ENCODE measurements at regions not wholly inside any gene's neighbourhood (a gene's known extent, or its start where the extent isn't known, plus 50 kb on each side); places are given as distances from the start of the nearest gene placed in this dataset.

- no peak for DNase-seq (ENCODE audit: low spot score)
- no peak overlapping the region for H3K9ac ChIP-seq (ENCODE audit: low read depth, low read length, poor library complexity)
- H2BK5ac ChIP-seq (ENCODE audit: low read length) = no peak overlapping the region
- H2BK120ac ChIP-seq (ENCODE audit: low read depth, low read length) = no peak overlapping the region
- no peaks in the 10 kb centered on the region for H3K4me1 ChIP-seq (ENCODE audit: control insufficient read depth in 2 of 2, insufficient read depth in 1 of 2, low read depth in 1 of 2, low read length in 2 of 2)
- no peaks in the 10 kb centered on the region for H3K9me3 ChIP-seq (replicated peaks in 1 of 2; ENCODE audit: control insufficient read depth in 2 of 2, insufficient read depth in 1 of 2, low read depth in 1 of 2, low read length in 2 of 2)
- H3K14ac ChIP-seq (ENCODE audit: low read length) = no peak overlapping the region
- H3K23ac ChIP-seq (ENCODE audit: low read depth, low read length, poor library complexity) = no peak overlapping the region
- no peak overlapping the region for H3K18ac ChIP-seq (ENCODE audit: low read length)
- H3K27me3 ChIP-seq (ENCODE audit: control insufficient read depth in 3 of 3, insufficient read depth in 3 of 3, low read depth in 1 of 3, low read length in 3 of 3) = no peaks in the 10 kb centered on the region
- no peak overlapping the region for H2BK12ac ChIP-seq (ENCODE audit: low read length)
- H2AK5ac ChIP-seq (ENCODE audit: low read depth, low read length) = no peak overlapping the region
- no peaks in the 10 kb centered on the region for H3K36me3 ChIP-seq (replicated peaks in 1 of 2; ENCODE audit: control insufficient read depth in 2 of 2, insufficient read depth in 2 of 2, low read length in 2 of 2)
- no peak overlapping the region for H3K4me3 ChIP-seq (ENCODE audit: low read length in 2 of 2)
- no peak overlapping the region for H4K8ac ChIP-seq (ENCODE audit: low read depth, low read length)
- no peak overlapping the region for H2BK15ac ChIP-seq (ENCODE audit: low read length)
- no peak overlapping the region for H2AFZ ChIP-seq (ENCODE audit: low read length)
- no peaks in the 10 kb centered on the region for H3K79me1 ChIP-seq (ENCODE audit: low read depth, low read length)
- no peak overlapping the region for H3K4me2 ChIP-seq (ENCODE audit: insufficient read depth, low read length, poor library complexity, severe bottlenecking)
- no peak overlapping the region for H4K91ac ChIP-seq (ENCODE audit: low read depth, low read length, poor library complexity)
- no peak overlapping the region for H3K27ac ChIP-seq (replicated peaks; ENCODE audit: low read length)
- H3K4ac ChIP-seq (ENCODE audit: low read length) = no peak overlapping the region
Observed at GRCh38 chr13:68028701-68029100, 798.6 kb upstream of the PCDH9 start.

- Histone ChIP-seq H2BK12ac (ENCODE audit: low read length) (no peak overlapping the region), H2AFZ (ENCODE audit: low read length) (no peak overlapping the region), H3K23ac (ENCODE audit: low read depth, low read length, poor library complexity) (no peak overlapping the region), H3K79me1 (ENCODE audit: low read depth, low read length) (no peaks in the 10 kb centered on the region), H3K14ac (ENCODE audit: low read length) (no peak overlapping the region), H3K9ac (ENCODE audit: low read depth, low read length, poor library complexity) (no peak overlapping the region), H3K4me1 (ENCODE audit: control insufficient read depth in 2 of 2, insufficient read depth in 1 of 2, low read depth in 1 of 2, low read length in 2 of 2) (no peaks in the 10 kb centered on the region), H2BK15ac (ENCODE audit: low read length) (no peak overlapping the region), H3K27ac (replicated peaks; ENCODE audit: low read length) (no peak overlapping the region), H2BK5ac (ENCODE audit: low read length) (no peak overlapping the region), H3K18ac (ENCODE audit: low read length) (no peak overlapping the region), H3K27me3 (ENCODE audit: control insufficient read depth in 3 of 3, insufficient read depth in 3 of 3, low read depth in 1 of 3, low read length in 3 of 3) (no peaks in the 10 kb centered on the region), H3K9me3 (replicated peaks in 1 of 2; ENCODE audit: control insufficient read depth in 2 of 2, insufficient read depth in 1 of 2, low read depth in 1 of 2, low read length in 2 of 2) (no peaks in the 10 kb centered on the region), H3K4me2 (ENCODE audit: insufficient read depth, low read length, poor library complexity, severe bottlenecking) (no peak overlapping the region), H3K36me3 (replicated peaks in 1 of 2; ENCODE audit: control insufficient read depth in 2 of 2, insufficient read depth in 2 of 2, low read length in 2 of 2) (no peaks in the 10 kb centered on the region), H4K91ac (ENCODE audit: low read depth, low read length, poor library complexity) (no peak overlapping the region), H4K8ac (ENCODE audit: low read depth, low read length) (no peak overlapping the region), H3K4ac (ENCODE audit: low read length) (no peak overlapping the region), H3K4me3 (ENCODE audit: low read length in 2 of 2) (no peak overlapping the region), H2AK5ac (ENCODE audit: low read depth, low read length) (no peak overlapping the region), H2BK120ac (ENCODE audit: low read depth, low read length) (no peak overlapping the region)
- no CpG with 5 or more reads among the region's 4 CpGs for WGBS, 2 donors (ENCODE audit: extremely low coverage in 2 of 2, insufficient read length in 2 of 2, insufficient replicate concordance in 1 of 2)
- no peak for DNase-seq (ENCODE audit: low spot score)
Observed at GRCh38 chr13:68027306-68027705, 797.2 kb upstream of the PCDH9 start.

- no peak overlapping the region for H3K14ac ChIP-seq (ENCODE audit: low read length)
- H3K36me3 ChIP-seq (replicated peaks in 1 of 2; ENCODE audit: control insufficient read depth in 2 of 2, insufficient read depth in 2 of 2, low read length in 2 of 2) = no peaks in the 10 kb centered on the region
- H2BK120ac ChIP-seq (ENCODE audit: low read depth, low read length) = no peak overlapping the region
- H2BK15ac ChIP-seq (ENCODE audit: low read length) = no peak overlapping the region
- H2BK12ac ChIP-seq (ENCODE audit: low read length) = no peak overlapping the region
- no peaks in the 10 kb centered on the region for H3K79me1 ChIP-seq (ENCODE audit: low read depth, low read length)
- no peak overlapping the region for H3K23ac ChIP-seq (ENCODE audit: low read depth, low read length, poor library complexity)
- no peak overlapping the region for H3K4me2 ChIP-seq (ENCODE audit: insufficient read depth, low read length, poor library complexity, severe bottlenecking)
- H4K8ac ChIP-seq (ENCODE audit: low read depth, low read length) = no peak overlapping the region
- no peaks in the 10 kb centered on the region for H3K27me3 ChIP-seq (ENCODE audit: control insufficient read depth in 3 of 3, insufficient read depth in 3 of 3, low read depth in 1 of 3, low read length in 3 of 3)
- H3K9ac ChIP-seq (ENCODE audit: low read depth, low read length, poor library complexity) = no peak overlapping the region
- no peak overlapping the region for H2AFZ ChIP-seq (ENCODE audit: low read length)
- H4K91ac ChIP-seq (ENCODE audit: low read depth, low read length, poor library complexity) = no peak overlapping the region
- H3K27ac ChIP-seq (replicated peaks; ENCODE audit: low read length) = no peak overlapping the region
- H3K4me3 ChIP-seq (ENCODE audit: low read length in 2 of 2) = no peak overlapping the region
- DNase-seq (ENCODE audit: low spot score) = no peak
- H2AK5ac ChIP-seq (ENCODE audit: low read depth, low read length) = no peak overlapping the region
- H3K4me1 ChIP-seq (ENCODE audit: control insufficient read depth in 2 of 2, insufficient read depth in 1 of 2, low read depth in 1 of 2, low read length in 2 of 2) = no peaks in the 10 kb centered on the region
- H2BK5ac ChIP-seq (ENCODE audit: low read length) = no peak overlapping the region
- peaks cover 0 to 2% of the 10 kb centered on the region in 2 donors for H3K9me3 ChIP-seq (replicated peaks in 1 of 2; ENCODE audit: control insufficient read depth in 2 of 2, insufficient read depth in 1 of 2, low read depth in 1 of 2, low read length in 2 of 2)
- no peak overlapping the region for H3K18ac ChIP-seq (ENCODE audit: low read length)
- H3K4ac ChIP-seq (ENCODE audit: low read length) = no peak overlapping the region
- no CpG with 5 or more reads among the region's 3 CpGs for WGBS, 2 donors (ENCODE audit: extremely low coverage in 2 of 2, insufficient read length in 2 of 2, insufficient replicate concordance in 1 of 2)
Observed at GRCh38 chr13:68026077-68026476, 795.9 kb upstream of the PCDH9 start.

GRCh38 chr13:68025604-68026003 lies 795.5 kb upstream of the PCDH9 start:
- Histone ChIP-seq H3K23ac (ENCODE audit: low read depth, low read length, poor library complexity) (no peak overlapping the region), H2AFZ (ENCODE audit: low read length) (no peak overlapping the region), H2BK120ac (ENCODE audit: low read depth, low read length) (no peak overlapping the region), H2BK5ac (ENCODE audit: low read length) (no peak overlapping the region), H3K18ac (ENCODE audit: low read length) (no peak overlapping the region), H2BK15ac (ENCODE audit: low read length) (no peak overlapping the region), H2AK5ac (ENCODE audit: low read depth, low read length) (no peak overlapping the region), H4K91ac (ENCODE audit: low read depth, low read length, poor library complexity) (no peak overlapping the region), H3K4me1 (ENCODE audit: control insufficient read depth in 2 of 2, insufficient read depth in 1 of 2, low read depth in 1 of 2, low read length in 2 of 2) (no peaks in the 10 kb centered on the region), H3K36me3 (replicated peaks in 1 of 2; ENCODE audit: control insufficient read depth in 2 of 2, insufficient read depth in 2 of 2, low read length in 2 of 2) (no peaks in the 10 kb centered on the region), H3K27ac (replicated peaks; ENCODE audit: low read length) (no peak overlapping the region), H3K79me1 (ENCODE audit: low read depth, low read length) (no peaks in the 10 kb centered on the region), H2BK12ac (ENCODE audit: low read length) (no peak overlapping the region), H3K27me3 (ENCODE audit: control insufficient read depth in 3 of 3, insufficient read depth in 3 of 3, low read depth in 1 of 3, low read length in 3 of 3) (no peaks in the 10 kb centered on the region), H3K4me3 (ENCODE audit: low read length in 2 of 2) (no peak overlapping the region), H3K4me2 (ENCODE audit: insufficient read depth, low read length, poor library complexity, severe bottlenecking) (no peak overlapping the region), H3K14ac (ENCODE audit: low read length) (no peak overlapping the region), H3K9me3 (replicated peaks in 1 of 2; ENCODE audit: control insufficient read depth in 2 of 2, insufficient read depth in 1 of 2, low read depth in 1 of 2, low read length in 2 of 2) (peaks cover 0 to 2% of the 10 kb centered on the region in 2 donors), H3K9ac (ENCODE audit: low read depth, low read length, poor library complexity) (no peak overlapping the region), H3K4ac (ENCODE audit: low read length) (no peak overlapping the region), H4K8ac (ENCODE audit: low read depth, low read length) (no peak overlapping the region)
- DNase-seq (ENCODE audit: low spot score) = no peak
- WGBS, 2 donors (ENCODE audit: extremely low coverage in 2 of 2, insufficient read length in 2 of 2, insufficient replicate concordance in 1 of 2) = no CpG with 5 or more reads among the region's 2 CpGs
